Sigmoid colon (tissue), 6 donors: ENCODE measurements at regions not wholly inside any gene's neighbourhood (a gene's known extent, or its start where the extent isn't known, plus 50 kb on each side); places are given as distances from the start of the nearest gene placed in this dataset.

ENCODE experiments used
- DNase-seq: peaks from one replicate; pipeline ENCODE4 v3.0.0-alpha.2; 2019
- H3K27ac ChIP-seq, 4 donors: fragments of 200-600 bp; sonication (generic); one replicate each; pipeline ENCODE4 v1.5.1; 2016 to 2019; ENCODE audit warnings: mild to moderate bottlenecking in 1 of 4
- H3K27me3 ChIP-seq, 3 donors: fragments of 200-600 bp; sonication (generic); one replicate each; pipeline ENCODE4 v1.5.1; 2019; ENCODE audit warnings: mild to moderate bottlenecking in 1 of 3
- H3K36me3 ChIP-seq, 4 donors: fragments of 200-600 bp; sonication (generic); one replicate each; pipeline ENCODE4 v1.5.1; 2016 to 2019
- H3K4me1 ChIP-seq, 4 donors: fragments of 200-600 bp; sonication (generic); one replicate each; pipeline ENCODE4 v1.5.1; 2017 to 2019
- H3K4me3 ChIP-seq, 4 donors: fragments of 200-600 bp; sonication (generic); one replicate each; pipeline ENCODE4 v1.5.1; 2017 to 2019; ENCODE audit warnings: mild to moderate bottlenecking in 2 of 4, moderate library complexity in 1 of 4
- H3K9me3 ChIP-seq, 4 donors: fragments of 200-600 bp in 3 of 4; sonication (generic) in 3 of 4; one replicate each; pipeline versions ENCODE4 v1.5.1 to v1.6.1; 2013 to 2019
- EP300 ChIP-seq, 4 donors: sonication (generic); formaldehyde crosslinking; IDR thresholded peaks; one replicate each; pipeline ENCODE4 v1.6.1; 2017; ENCODE audit warnings: antibody characterized with exemption in 4 of 4
- POLR2A ChIP-seq, 2 donors: fragments of 450-650 bp; IDR thresholded peaks; one replicate each; pipeline ENCODE4 v1.6.1; 2016; ENCODE audit warnings: antibody characterized with exemption in 2 of 2, mild to moderate bottlenecking in 2 of 2, moderate library complexity in 2 of 2
- POLR2AphosphoS5 ChIP-seq, 4 donors: sonication (generic); formaldehyde crosslinking; IDR thresholded peaks; one replicate each; pipeline ENCODE4 v1.6.1; 2017; ENCODE audit warnings: antibody characterized with exemption in 4 of 4
- WGBS, 2 donors: extraction: QIAGEN DNeasy Blood & Tissue Kit; methylation state at CpG; one replicate each; pipeline ENCODE4 v1.1.7; 2013; 5-methylcytosine and 5-hydroxymethylcytosine counted together
- intact Hi-C: fragments of 100-400 bp; cut with DNase I; formaldehyde crosslinking; loops from one replicate; pipeline ENCODE4 v1.15.1; 2023
- TF ChIP-seq, protein P1 (sequence below), 4 experiments: fragments of 450-650 bp in 3 of 4; fragments of 200-600 bp in 1 of 4; IDR thresholded peaks; one replicate each; pipeline ENCODE4 v1.5.1; 2016 to 2019; ENCODE audit warnings: antibody characterized with exemption in 4 of 4, mild to moderate bottlenecking in 3 of 4, moderate library complexity in 2 of 4
- donor health status: healthy with polysubstance abuse.
- donor health status: healthy.

DNA sequence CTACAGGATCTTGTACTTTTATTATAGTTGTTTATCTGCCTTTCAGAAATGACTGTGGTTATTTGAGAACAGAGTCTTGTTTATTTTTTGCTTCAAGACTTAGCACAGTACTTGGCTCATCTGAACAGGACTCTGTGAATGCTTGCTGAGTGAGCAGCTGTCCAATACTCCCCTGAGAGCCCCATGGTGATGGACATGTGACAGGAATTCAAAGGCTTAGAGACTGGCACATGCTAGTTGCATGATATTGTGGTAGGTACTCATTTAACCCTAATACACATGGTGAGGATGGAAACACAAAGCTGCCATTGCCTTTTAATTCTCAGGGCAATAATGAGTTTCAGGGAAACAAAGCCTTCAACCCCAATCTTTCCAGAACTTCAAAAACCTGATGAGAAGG, 97.3 kb downstream of the GEMIN8 start:
- Histone ChIP-seq H3K36me3 (no peaks in the 10 kb centered on the region), H3K4me3 (no peak overlapping the region), H3K4me1 (peaks cover 0 to 1% (median under 1%) of the 10 kb centered on the region in 4 donors), H3K9me3 (no peaks in the 10 kb centered on the region), H3K27ac (no peak overlapping the region), H3K27me3 (peaks cover 0 to 5% (median under 1%) of the 10 kb centered on the region in 3 donors)
- intact Hi-C loops = no loop called here
- DNase-seq = no peak
- TF ChIP-seq, protein P1, sequence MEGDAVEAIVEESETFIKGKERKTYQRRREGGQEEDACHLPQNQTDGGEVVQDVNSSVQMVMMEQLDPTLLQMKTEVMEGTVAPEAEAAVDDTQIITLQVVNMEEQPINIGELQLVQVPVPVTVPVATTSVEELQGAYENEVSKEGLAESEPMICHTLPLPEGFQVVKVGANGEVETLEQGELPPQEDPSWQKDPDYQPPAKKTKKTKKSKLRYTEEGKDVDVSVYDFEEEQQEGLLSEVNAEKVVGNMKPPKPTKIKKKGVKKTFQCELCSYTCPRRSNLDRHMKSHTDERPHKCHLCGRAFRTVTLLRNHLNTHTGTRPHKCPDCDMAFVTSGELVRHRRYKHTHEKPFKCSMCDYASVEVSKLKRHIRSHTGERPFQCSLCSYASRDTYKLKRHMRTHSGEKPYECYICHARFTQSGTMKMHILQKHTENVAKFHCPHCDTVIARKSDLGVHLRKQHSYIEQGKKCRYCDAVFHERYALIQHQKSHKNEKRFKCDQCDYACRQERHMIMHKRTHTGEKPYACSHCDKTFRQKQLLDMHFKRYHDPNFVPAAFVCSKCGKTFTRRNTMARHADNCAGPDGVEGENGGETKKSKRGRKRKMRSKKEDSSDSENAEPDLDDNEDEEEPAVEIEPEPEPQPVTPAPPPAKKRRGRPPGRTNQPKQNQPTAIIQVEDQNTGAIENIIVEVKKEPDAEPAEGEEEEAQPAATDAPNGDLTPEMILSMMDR (IDR thresholded peaks at IDR 0.05) = no peak
- TF ChIP-seq EP300 (IDR thresholded peaks at IDR 0.05) (no peak), POLR2AphosphoS5 (IDR thresholded peaks at IDR 0.05) (no peak), POLR2A (IDR thresholded peaks at IDR 0.05) (no peak)

DNA sequence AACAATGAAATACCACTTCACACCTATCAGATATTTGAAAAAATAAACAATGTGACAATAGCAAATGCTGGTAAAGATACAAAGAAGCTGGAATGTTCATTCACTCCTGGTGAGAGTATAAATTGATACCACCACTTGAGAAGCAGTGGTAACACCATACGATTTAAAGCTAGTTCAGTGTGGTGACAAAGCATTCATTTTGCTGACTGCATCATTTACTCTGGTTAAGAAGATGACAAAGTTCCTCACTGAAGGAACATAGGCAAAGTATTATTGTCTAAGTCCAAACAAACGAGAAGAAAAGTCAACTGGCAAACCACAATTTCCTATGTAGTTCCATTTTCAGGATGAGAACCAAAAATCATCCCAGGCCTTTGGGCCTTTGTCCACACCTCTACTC, 102.5 kb downstream of the GEMIN8 start:
- no peak for DNase-seq
- no peak for TF ChIP-seq POLR2AphosphoS5 (IDR thresholded peaks at IDR 0.05)
- TF ChIP-seq, protein P1 (IDR thresholded peaks at IDR 0.05) = no peak
- TF ChIP-seq EP300 (IDR thresholded peaks at IDR 0.05) = no peak
- TF ChIP-seq POLR2A (IDR thresholded peaks at IDR 0.05) = no peak
- Histone ChIP-seq H3K4me3 (no peak overlapping the region), H3K27ac (no peak overlapping the region), H3K4me1 (no peaks in the 10 kb centered on the region), H3K9me3 (no peaks in the 10 kb centered on the region), H3K36me3 (no peaks in the 10 kb centered on the region), H3K27me3 (no peaks in the 10 kb centered on the region)
- 74% methylated on average over 2 of the region's 2 CpGs for WGBS, 2 donors
- intact Hi-C loops = no loop called here

DNA sequence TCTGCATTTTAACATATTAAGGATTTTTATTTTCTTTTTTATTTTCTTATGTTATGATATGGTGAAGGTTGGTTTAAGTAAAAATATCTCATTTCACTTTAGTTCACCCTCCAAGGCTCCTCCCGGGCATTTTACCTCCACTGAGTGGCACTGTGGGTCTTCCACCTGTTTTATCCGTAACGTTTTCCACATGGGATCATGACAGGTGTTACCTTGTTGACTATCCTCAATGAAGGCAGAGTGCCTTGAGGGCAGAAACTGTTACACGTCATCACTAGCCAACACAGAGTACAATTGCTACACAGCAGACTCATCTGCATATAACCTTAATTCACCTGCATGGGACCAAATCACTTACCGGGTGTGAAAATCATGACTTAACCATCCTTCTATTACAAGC, 105.8 kb downstream of the GEMIN8 start:
- no peaks in the 10 kb centered on the region for H3K4me1 ChIP-seq
- TF ChIP-seq POLR2A (IDR thresholded peaks at IDR 0.05) (no peak), POLR2AphosphoS5 (IDR thresholded peaks at IDR 0.05) (no peak)
- TF ChIP-seq, protein P1 (IDR thresholded peaks at IDR 0.05) = no peak
- intact Hi-C loops = no loop called here
- H3K27me3 ChIP-seq = no peaks in the 10 kb centered on the region
- no peaks in the 10 kb centered on the region for H3K9me3 ChIP-seq
- H3K4me3 ChIP-seq = no peak overlapping the region
- 35 to 70% methylated on average over 5 of the region's 5 CpGs for WGBS, 2 donors
- H3K36me3 ChIP-seq = no peaks in the 10 kb centered on the region
- no peak overlapping the region for H3K27ac ChIP-seq
- no peak for DNase-seq

DNA sequence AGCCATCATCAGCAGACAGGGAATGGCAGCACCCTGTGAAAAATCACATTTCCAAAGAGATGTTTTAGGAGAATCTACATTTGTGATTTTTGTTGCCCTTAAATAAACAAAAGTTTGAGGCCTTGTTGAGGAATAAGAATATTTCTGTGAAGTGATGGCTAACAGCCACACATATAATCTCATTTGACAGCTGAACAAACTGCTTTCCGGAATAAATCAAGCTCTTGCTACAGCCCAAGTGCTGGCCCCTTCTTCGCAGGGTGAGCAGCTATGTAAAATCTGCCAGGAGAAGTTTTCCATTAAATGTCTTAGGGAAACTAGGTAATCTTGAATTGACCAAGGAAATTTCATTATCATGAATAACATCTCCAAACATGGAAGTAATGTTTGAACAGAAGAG, 106.4 kb upstream of the GPM6B start:
- no peaks in the 10 kb centered on the region for H3K36me3 ChIP-seq
- TF ChIP-seq, protein P1 (IDR thresholded peaks at IDR 0.05) = no peak
- no peak for TF ChIP-seq EP300 (IDR thresholded peaks at IDR 0.05)
- H3K9me3 ChIP-seq = no peaks in the 10 kb centered on the region
- H3K4me1 ChIP-seq = no peaks in the 10 kb centered on the region
- WGBS, 2 donors = 80 to 87% methylated on average over 2 of the region's 2 CpGs
- intact Hi-C loops = no loop called here
- no peak overlapping the region for H3K4me3 ChIP-seq
- no peaks in the 10 kb centered on the region for H3K27me3 ChIP-seq
- no peak overlapping the region for H3K27ac ChIP-seq
- no peak for DNase-seq

GRCh38 chrX:13917507-13917906, 100.6 kb upstream of the GPM6B start:
- Histone ChIP-seq H3K4me1 (no peaks in the 10 kb centered on the region), H3K36me3 (no peaks in the 10 kb centered on the region), H3K27ac (no peak overlapping the region), H3K9me3 (no peaks in the 10 kb centered on the region), H3K27me3 (no peaks in the 10 kb centered on the region), H3K4me3 (no peak overlapping the region)
- intact Hi-C loops = no loop called here
- TF ChIP-seq, protein P1 (IDR thresholded peaks at IDR 0.05) = no peak
- TF ChIP-seq POLR2AphosphoS5 (IDR thresholded peaks at IDR 0.05) = no peak
- 42 to 72% methylated on average over 2 of the region's 2 CpGs for WGBS, 2 donors
- no peak for DNase-seq
